IPS DF 19.7 (cell line): ENCODE measurements at regions not wholly inside any gene's neighbourhood (a gene's known extent, or its start where the extent isn't known, plus 50 kb on each side); places are given as distances from the start of the nearest gene placed in this dataset.
"Not testable (repeated sequence)": the region's sequence is repeated elsewhere in the genome, so short reads cannot be mapped to it uniquely, and the experiment has no call there.

Experiments used
- DNase-seq: peaks from one replicate; pipeline ENCODE4 v3.0.0-alpha.2; 2013; ENCODE audit warnings: low read depth, low spot score

GRCh38 chr7:135872861-135873260 is 104.3 kb downstream of the MTPN start:
- DNase-seq: not testable (repeated sequence)

- DNase-seq: no peak
Observed at GRCh38 chr7:135862586-135863340, 114.2 kb upstream of the FAM180A start.

- no peak for DNase-seq
Observed at GRCh38 chr7:135859538-135859937, 110.9 kb upstream of the FAM180A start.

- DNase-seq: no peak
Observed at GRCh38 chr7:135858851-135859250, 110.2 kb upstream of the FAM180A start.

GRCh38 chr7:135858379-135858778 is 109.8 kb upstream of the FAM180A start:
- no peak for DNase-seq

- no peak for DNase-seq
Observed at GRCh38 chr7:135857519-135858274, 109.1 kb upstream of the FAM180A start.

GRCh38 chr7:135856356-135857144 is 107.9 kb upstream of the FAM180A start:
- no peak for DNase-seq

- DNase-seq: no peak
Observed at GRCh38 chr7:135855846-135856245, 107.2 kb upstream of the FAM180A start.

- DNase-seq: no peak
Observed at GRCh38 chr7:135853499-135853898, 104.9 kb upstream of the FAM180A start.

- no peak for DNase-seq
Observed at GRCh38 chr7:135853008-135853407, 104.4 kb upstream of the FAM180A start.

GRCh38 chr7:135847242-135847641 is 98.6 kb upstream of the FAM180A start:
- no peak for DNase-seq

GRCh38 chr7:135846339-135846738 is 97.7 kb upstream of the FAM180A start:
- DNase-seq: no peak

GRCh38 chr7:135845415-135846075 is 96.9 kb upstream of the FAM180A start:
- no peak for DNase-seq

- no peak for DNase-seq
Observed at GRCh38 chr7:135844903-135845302, 96.3 kb upstream of the FAM180A start.

- no peak for DNase-seq
Observed at GRCh38 chr7:135843214-135843613, 94.6 kb upstream of the FAM180A start.

GRCh38 chr7:135842446-135843179 is 94.0 kb upstream of the FAM180A start:
- no peak for DNase-seq

- DNase-seq: no peak
Observed at GRCh38 chr7:135840591-135840990, 92.0 kb upstream of the FAM180A start.

GRCh38 chr7:135837675-135838074 is 89.1 kb upstream of the FAM180A start:
- DNase-seq: no peak

GRCh38 chr7:135834266-135834665 is 85.7 kb upstream of the FAM180A start:
- no peak for DNase-seq

- DNase-seq: no peak
Observed at GRCh38 chr7:135833642-135834041, 85.0 kb upstream of the FAM180A start.
